ENCODE measurements at regions not wholly inside any gene's neighbourhood (a gene's known extent, or its start where the extent isn't known, plus 50 kb on each side); places are given as distances from the start of the nearest gene placed in this dataset.

DNA sequence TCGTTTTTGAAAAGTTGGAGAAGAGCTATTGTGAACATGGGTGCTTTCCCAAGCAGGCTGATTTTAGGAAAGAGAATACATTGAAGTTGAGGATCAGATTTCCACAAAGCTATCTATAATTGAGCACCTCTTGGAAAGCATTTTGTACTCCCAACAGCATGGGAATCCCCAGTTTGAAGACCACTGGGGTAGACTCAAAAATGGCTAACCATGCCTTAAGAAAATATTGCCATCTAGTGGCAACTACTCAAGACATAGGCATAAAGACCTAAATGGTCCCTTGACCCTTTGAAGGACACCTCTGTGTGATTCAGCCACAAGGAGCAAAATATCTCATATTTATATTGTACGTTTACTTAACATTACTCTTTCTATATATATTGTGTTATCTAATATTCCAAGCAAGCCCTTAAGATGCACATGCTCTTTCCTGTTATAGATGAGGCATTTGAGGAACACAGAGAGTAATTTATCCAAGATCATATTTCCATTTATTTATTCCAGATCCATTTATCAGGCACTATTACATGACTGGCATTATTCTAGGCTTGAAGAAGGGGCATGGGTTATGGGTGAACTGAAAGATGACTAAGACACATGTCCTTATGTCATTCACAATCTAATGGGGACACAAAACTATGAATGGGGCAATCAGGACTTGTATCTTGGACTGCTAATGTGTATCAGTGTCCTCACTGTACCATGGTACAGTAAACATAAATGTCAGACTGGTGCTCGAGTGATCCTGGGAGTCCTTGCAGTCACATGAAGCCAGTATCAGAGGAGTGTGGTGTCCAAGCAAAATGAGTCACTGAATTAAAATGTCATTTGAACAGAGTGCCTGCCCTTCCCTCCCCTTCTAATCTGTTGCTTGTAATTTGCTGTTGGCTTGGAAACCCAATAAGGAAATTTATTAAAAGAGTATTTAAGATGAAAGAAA is 121.0 kb upstream of the XPO1 start:
- FAIRE-seq: peak; percentile 80
- H3K9ac ChIP-seq (replicated peaks in 1 of 4; ENCODE audit: extremely low read depth in 1 of 4, low read depth in 3 of 4, low read length in 3 of 4): no peak overlapping the region
- POLR2A ChIA-PET (ENCODE audit: partially characterized antibody): interaction anchor here (1.0 to 1.2 kb wide), 2 partner anchors 121 to 122 kb away, joined by 3 to 6 read pairs; partner anchors contain the start of gene XPO1
- TF ChIP-seq HDAC6 (IDR thresholded peaks at IDR 0.05; ENCODE audit: low read depth, low read length): no peak
- no peak for TF ChIP-seq TBP (IDR thresholded peaks at IDR 0.05; ENCODE audit: low read depth, low read length)
- TF ChIP-seq SUZ12 (IDR thresholded peaks at IDR 0.05; ENCODE audit: low read length): no peak
- no peak for TF ChIP-seq KDM5A (IDR thresholded peaks at IDR 0.05; ENCODE audit: low read length)
- TF ChIP-seq BCL11A (IDR thresholded peaks at IDR 0.05; ENCODE audit: low read depth in 2 of 2, low read length in 2 of 2): no peak
- no peak for TF ChIP-seq POLR2AphosphoS5 (IDR thresholded peaks at IDR 0.05; ENCODE audit: low read depth, low read length)
- TF ChIP-seq RAD21 (IDR thresholded peaks at IDR 0.05 in 1 of 2, conservative IDR thresholded peaks at IDR 0.05 in 1 of 2; ENCODE audit: low read depth in 2 of 2, low read length in 2 of 2): peak; percentile 86 to 90
- no peak for TF ChIP-seq TAF1 (IDR thresholded peaks at IDR 0.05; ENCODE audit: low read depth, low read length)
- no peak for TF ChIP-seq POLR2A (IDR thresholded peaks at IDR 0.05; ENCODE audit: control extremely low read depth in 1 of 2, low read depth in 2 of 2, low read length in 2 of 2)
- TF ChIP-seq JUN (IDR thresholded peaks at IDR 0.05; ENCODE audit: low read depth, low read length): no peak
- no peak for TF ChIP-seq PHF8 (conservative IDR thresholded peaks at IDR 0.05; ENCODE audit: low read depth, low read length)

More for the DNA sequence above, 121.0 kb upstream of the XPO1 start:
- H2BK15ac ChIP-seq (ENCODE audit: low read length): 0 out of 2 replicates have a peak overlapping the region, but pooled peaks have one; percentile 47
- no peak overlapping the region for H2BK20ac ChIP-seq (ENCODE audit: low read length)
- H3K4ac ChIP-seq (replicated peaks; ENCODE audit: insufficient read length, low read depth, low read length): no peak overlapping the region
- no peaks in the 10 kb centered on the region for H3K4me1 ChIP-seq (replicated peaks in 1 of 4; ENCODE audit: control insufficient read depth in 3 of 4, insufficient read depth in 4 of 4, low read length in 3 of 4)
- no peaks in the 10 kb centered on the region for H3K9me3 ChIP-seq (ENCODE audit: insufficient read depth in 2 of 2, low read depth in 1 of 2, low read length in 1 of 2)
- H3K4me2 ChIP-seq (ENCODE audit: insufficient read depth in 1 of 2, low read depth in 2 of 2, low read length in 2 of 2): no peak overlapping the region
- no peak overlapping the region for H3K4me3 ChIP-seq (ENCODE audit: extremely low read depth in 1 of 4, insufficient read depth in 2 of 4, low read depth in 3 of 4, low read length in 4 of 4)
- no peak overlapping the region for H4K8ac ChIP-seq (ENCODE audit: extremely low read depth, insufficient read depth, low read length)
- no peaks in the 10 kb centered on the region for H3K27me3 ChIP-seq (replicated peaks in 1 of 4; ENCODE audit: control insufficient read depth in 3 of 4, extremely low read depth in 1 of 4, insufficient read depth in 3 of 4, low read length in 3 of 4)
- no peak overlapping the region for H2BK5ac ChIP-seq (ENCODE audit: low read depth, low read length)
- H3K23ac ChIP-seq (ENCODE audit: insufficient read length): no peak overlapping the region
- H2BK12ac ChIP-seq (ENCODE audit: low read depth, low read length): no peak overlapping the region
- no peak overlapping the region for H3K14ac ChIP-seq (ENCODE audit: insufficient read length)
- H3K56ac ChIP-seq (replicated peaks; ENCODE audit: insufficient read length, low read depth, low read length): no peak overlapping the region
- H3K18ac ChIP-seq (ENCODE audit: extremely low read depth, low read length): no peak overlapping the region
- H2BK120ac ChIP-seq (replicated peaks; ENCODE audit: low read depth, low read length): no peak overlapping the region
- peak in 1 of 2 experiments; percentile 9 for DNase-seq (ENCODE audit: low read depth in 1 of 2, low spot score in 2 of 2)
- 0 out of 2 replicates have a peak overlapping the region, but pooled peaks have one; percentile 56 for H2AFZ ChIP-seq (ENCODE audit: low read length)
- H3K27ac ChIP-seq (ENCODE audit: low read depth, low read length): no peak overlapping the region
- 67% methylated on average over 3 of the region's 3 CpGs; no CpG with 5 or more reads in 1 of the 2 experiments for WGBS, 2 experiments (ENCODE audit: extremely low coverage in 1 of 2, insufficient coverage in 1 of 2, insufficient read length in 1 of 2, insufficient replicate concordance in 2 of 2, low coverage in 1 of 2, low lambda C conversion rate in 2 of 2, missing lambda C conversion rate in 1 of 2)
- no peaks in the 10 kb centered on the region for H4K20me1 ChIP-seq (replicated peaks in 1 of 2; ENCODE audit: control insufficient read depth in 1 of 2, insufficient read depth in 2 of 2, low read length in 2 of 2)
- H4K5ac ChIP-seq (ENCODE audit: insufficient read length, low read depth, low read length): no peak overlapping the region
- no peaks in the 10 kb centered on the region for H3K23me2 ChIP-seq (ENCODE audit: low read depth, low read length)
- no peaks in the 10 kb centered on the region; the same call in 1 of the 2 replicates for H3K79me1 ChIP-seq (ENCODE audit: low read depth, low read length)
- no peak overlapping the region for H4K91ac ChIP-seq (replicated peaks; ENCODE audit: insufficient read length, low read length)
- CTCF ChIA-PET (ENCODE audit: partially characterized antibody): interaction anchor here (0.6 to 3.3 kb wide), 19 partner anchors 11 to 252 kb away, joined by 3 to 14 read pairs (median 4); no protein-coding TSS in a partner anchor
- no peaks in the 10 kb centered on the region for H3K36me3 ChIP-seq (ENCODE audit: control insufficient read depth in 2 of 4, insufficient read depth in 4 of 4, low read length in 3 of 4)
- H3K79me2 ChIP-seq (ENCODE audit: control insufficient read depth in 1 of 2, insufficient read depth in 2 of 2, low read length in 2 of 2): no peaks in the 10 kb centered on the region
- no peak overlapping the region for H2AK5ac ChIP-seq (ENCODE audit: low read depth, low read length)

All from H1 (cell line).